ENCODE measurements at regions not wholly inside any gene's neighbourhood (a gene's known extent, or its start where the extent isn't known, plus 50 kb on each side); places are given as distances from the start of the nearest gene placed in this dataset.

DNA sequence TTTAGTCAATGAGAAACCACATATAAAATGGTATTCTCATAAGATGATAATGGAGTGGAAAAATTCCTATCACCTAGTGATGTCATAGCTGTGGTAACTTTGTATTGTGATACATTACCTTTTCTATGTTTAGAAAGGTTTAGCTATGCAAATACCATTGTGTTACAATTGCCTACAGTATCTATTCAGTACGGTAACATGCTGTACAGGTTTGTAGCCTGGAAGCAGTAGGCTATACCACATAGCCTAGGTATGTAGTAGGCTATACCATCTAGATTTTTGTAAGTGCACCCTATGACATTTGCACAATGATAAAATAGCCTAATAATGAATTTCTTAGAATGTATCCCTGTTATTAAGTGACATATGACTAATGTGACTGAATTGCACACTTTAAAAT, 50.5 kb upstream of the CCDC196 start:
- TF ChIP-seq POLR2A (IDR thresholded peaks at IDR 0.05): no peak
- TF ChIP-seq, protein P1, sequence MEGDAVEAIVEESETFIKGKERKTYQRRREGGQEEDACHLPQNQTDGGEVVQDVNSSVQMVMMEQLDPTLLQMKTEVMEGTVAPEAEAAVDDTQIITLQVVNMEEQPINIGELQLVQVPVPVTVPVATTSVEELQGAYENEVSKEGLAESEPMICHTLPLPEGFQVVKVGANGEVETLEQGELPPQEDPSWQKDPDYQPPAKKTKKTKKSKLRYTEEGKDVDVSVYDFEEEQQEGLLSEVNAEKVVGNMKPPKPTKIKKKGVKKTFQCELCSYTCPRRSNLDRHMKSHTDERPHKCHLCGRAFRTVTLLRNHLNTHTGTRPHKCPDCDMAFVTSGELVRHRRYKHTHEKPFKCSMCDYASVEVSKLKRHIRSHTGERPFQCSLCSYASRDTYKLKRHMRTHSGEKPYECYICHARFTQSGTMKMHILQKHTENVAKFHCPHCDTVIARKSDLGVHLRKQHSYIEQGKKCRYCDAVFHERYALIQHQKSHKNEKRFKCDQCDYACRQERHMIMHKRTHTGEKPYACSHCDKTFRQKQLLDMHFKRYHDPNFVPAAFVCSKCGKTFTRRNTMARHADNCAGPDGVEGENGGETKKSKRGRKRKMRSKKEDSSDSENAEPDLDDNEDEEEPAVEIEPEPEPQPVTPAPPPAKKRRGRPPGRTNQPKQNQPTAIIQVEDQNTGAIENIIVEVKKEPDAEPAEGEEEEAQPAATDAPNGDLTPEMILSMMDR (IDR thresholded peaks at IDR 0.05 in 8 of 11, conservative IDR thresholded peaks at IDR 0.05 in 3 of 11): no peak
